Omental fat pad (tissue), 3 donors: ENCODE measurements at regions not wholly inside any gene's neighbourhood (a gene's known extent, or its start where the extent isn't known, plus 50 kb on each side); places are given as distances from the start of the nearest gene placed in this dataset.

Experiments used
- ATAC-seq: fragments of 150-250 bp; one replicate; pipeline ENCODE4 v1.9.1; 2016; ENCODE audit warnings: mild to moderate bottlenecking, moderate library complexity; ENCODE audit not compliant: low FRiP score
- DNase-seq: peaks from one replicate; pipeline ENCODE4 v3.0.0-alpha.2; 2019; ENCODE audit warnings: low spot score
- CTCF ChIP-seq, 3 donors: fragments of 450-650 bp; IDR thresholded peaks; one replicate each; pipeline ENCODE4 v1.5.1; 2016 to 2017; ENCODE audit warnings: antibody characterized with exemption in 3 of 3, mild to moderate bottlenecking in 3 of 3, moderate library complexity in 2 of 3

- TF ChIP-seq CTCF (IDR thresholded peaks at IDR 0.05), result no peak
- ATAC-seq (no peak), DNase-seq (no peak)
These were observed 280.2 kb downstream of the SEC14L1 start for GRCh38 chr17:77420804-77421629.

GRCh38 chr17:77421630-77421972 lies 280.8 kb downstream of the SEC14L1 start:
- DNase-seq (no peak), ATAC-seq (no peak)
- no peak for TF ChIP-seq CTCF (IDR thresholded peaks at IDR 0.05)

- no peak for TF ChIP-seq CTCF (IDR thresholded peaks at IDR 0.05)
- ATAC-seq (no peak), DNase-seq (no peak)
These were observed 281.5 kb downstream of the SEC14L1 start for GRCh38 chr17:77422104-77422747.

GRCh38 chr17:77422748-77423113 lies 282.0 kb downstream of the SEC14L1 start:
- no peak for DNase-seq
- TF ChIP-seq CTCF (IDR thresholded peaks at IDR 0.05), result no peak
- ATAC-seq, result no peak

- no peak for TF ChIP-seq CTCF (IDR thresholded peaks at IDR 0.05)
- DNase-seq (no peak), ATAC-seq (peak; percentile 73)
These were observed 283.1 kb downstream of the SEC14L1 start for GRCh38 chr17:77423589-77424451.

GRCh38 chr17:77424585-77425344 lies 284.0 kb downstream of the SEC14L1 start:
- DNase-seq (peak; percentile 69), ATAC-seq (no peak)
- TF ChIP-seq CTCF (IDR thresholded peaks at IDR 0.05), result no peak
